ENCODE measurements at regions not wholly inside any gene's neighbourhood (a gene's known extent, or its start where the extent isn't known, plus 50 kb on each side); places are given as distances from the start of the nearest gene placed in this dataset.

GRCh38 chr2:187709065-187709464 lies 154.8 kb upstream of the TFPI start:
- TF ChIP-seq POLR2A (IDR thresholded peaks at IDR 0.05) (no peak), CTCF (IDR thresholded peaks at IDR 0.05) (no peak)

GRCh38 chr2:187710791-187711521 lies 156.7 kb upstream of the TFPI start:
- H3K4me1 ChIP-seq: no peaks in the 10 kb centered on the region
- no peak for DNase-seq
- no peaks in the 10 kb centered on the region for H3K9me3 ChIP-seq
- no peak overlapping the region for H3K27ac ChIP-seq
- no peaks in the 10 kb centered on the region for H3K36me3 ChIP-seq (ENCODE audit: low read depth, missing control alignments)
- no peak for TF ChIP-seq CTCF (IDR thresholded peaks at IDR 0.05)
- no peak for TF ChIP-seq POLR2A (IDR thresholded peaks at IDR 0.05)
- no peak overlapping the region for H3K4me3 ChIP-seq
- H3K27me3 ChIP-seq: no peaks in the 10 kb centered on the region
- intact Hi-C loops (cut with DNase I; ENCODE audit: low total_unique reads): no loop called here

More at GRCh38 chr2:187709065-187709464, 154.8 kb upstream of the TFPI start:
- Histone ChIP-seq H3K27me3 (no peaks in the 10 kb centered on the region), H3K36me3 (ENCODE audit: low read depth, missing control alignments) (no peaks in the 10 kb centered on the region), H3K27ac (no peak overlapping the region), H3K4me3 (no peak overlapping the region), H3K4me1 (no peaks in the 10 kb centered on the region), H3K9me3 (no peaks in the 10 kb centered on the region)
- intact Hi-C loops (cut with DNase I; ENCODE audit: low total_unique reads): no loop called here
- no peak for DNase-seq
- 76 to 88% methylated on average over 2 of the region's 2 CpGs for WGBS, 2 donors

GRCh38 chr2:187715590-187715989 lies 161.4 kb upstream of the TFPI start:
- Histone ChIP-seq H3K27ac (no peak overlapping the region), H3K4me1 (no peaks in the 10 kb centered on the region), H3K36me3 (ENCODE audit: low read depth, missing control alignments) (no peaks in the 10 kb centered on the region), H3K4me3 (no peak overlapping the region), H3K27me3 (no peaks in the 10 kb centered on the region), H3K9me3 (no peaks in the 10 kb centered on the region)
- DNase-seq: no peak
- TF ChIP-seq CTCF (IDR thresholded peaks at IDR 0.05) (no peak), POLR2A (IDR thresholded peaks at IDR 0.05) (no peak)
- intact Hi-C loops (cut with DNase I; ENCODE audit: low total_unique reads): no loop called here

GRCh38 chr2:187716301-187716700 lies 162.1 kb upstream of the TFPI start:
- Histone ChIP-seq H3K4me1 (no peaks in the 10 kb centered on the region), H3K27ac (no peak overlapping the region), H3K36me3 (ENCODE audit: low read depth, missing control alignments) (no peaks in the 10 kb centered on the region), H3K4me3 (no peak overlapping the region), H3K27me3 (no peaks in the 10 kb centered on the region), H3K9me3 (no peaks in the 10 kb centered on the region)
- TF ChIP-seq CTCF (IDR thresholded peaks at IDR 0.05): no peak
- TF ChIP-seq POLR2A (IDR thresholded peaks at IDR 0.05): no peak
- DNase-seq: no peak
- intact Hi-C loops (cut with DNase I; ENCODE audit: low total_unique reads): no loop called here
- WGBS, 2 donors: 86 to 98% methylated on average over 3 of the region's 3 CpGs

GRCh38 chr2:187718092-187718491 lies 163.9 kb upstream of the TFPI start:
- H3K4me1 ChIP-seq: no peaks in the 10 kb centered on the region
- DNase-seq: no peak
- H3K36me3 ChIP-seq (ENCODE audit: low read depth, missing control alignments): no peaks in the 10 kb centered on the region
- no peak for TF ChIP-seq POLR2A (IDR thresholded peaks at IDR 0.05)
- TF ChIP-seq CTCF (IDR thresholded peaks at IDR 0.05): no peak
- 90 to 94% methylated on average over 1 of the region's 1 CpG for WGBS, 2 donors
- intact Hi-C loops (cut with DNase I; ENCODE audit: low total_unique reads): no loop called here
- no peak overlapping the region for H3K4me3 ChIP-seq
- no peaks in the 10 kb centered on the region for H3K27me3 ChIP-seq
- H3K9me3 ChIP-seq: no peaks in the 10 kb centered on the region
- H3K27ac ChIP-seq: no peak overlapping the region

All from testis (tissue), 2 donors.